Ovary (tissue), 3 donors: ENCODE measurements at regions not wholly inside any gene's neighbourhood (a gene's known extent, or its start where the extent isn't known, plus 50 kb on each side); places are given as distances from the start of the nearest gene placed in this dataset.
"Not testable (repeated sequence)": the region's sequence is repeated elsewhere in the genome, so short reads cannot be mapped to it uniquely, and the experiment has no call there.

ENCODE experiments used
- CTCF ChIP-seq, 3 donors: fragments of 450-650 bp in 2 of 3; fragments of 200-600 bp in 1 of 3; IDR thresholded peaks; one replicate each; pipeline versions ENCODE4 v1.5.1 to v1.8.0; 2016 to 2022; ENCODE audit warnings: antibody characterized with exemption in 3 of 3, mild to moderate bottlenecking in 1 of 3
- EP300 ChIP-seq: sonication (generic); formaldehyde crosslinking; IDR thresholded peaks from one replicate; pipeline ENCODE4 v1.6.1; 2017; ENCODE audit warnings: antibody characterized with exemption
- POLR2A ChIP-seq: fragments of 450-650 bp; IDR thresholded peaks from one replicate; pipeline ENCODE4 v1.6.1; 2017; ENCODE audit warnings: antibody characterized with exemption, mild to moderate bottlenecking, moderate library complexity
- donor health status: DM: no; HTN: no; CAD: no.

GRCh38 chr2:177007726-177008125 lies 204.9 kb upstream of the HNRNPA3 start:
- TF ChIP-seq CTCF (IDR thresholded peaks at IDR 0.05); EP300; POLR2A: not testable (repeated sequence)
